Erythroblast (primary cell): ENCODE measurements at regions not wholly inside any gene's neighbourhood (a gene's known extent, or its start where the extent isn't known, plus 50 kb on each side); places are given as distances from the start of the nearest gene placed in this dataset.

Experiments used
- GATA1 ChIP-seq: IDR thresholded peaks from 2 replicates; pipeline ENCODE4 v1.6.1; 2011; ENCODE audit warnings: low read depth, mild to moderate bottlenecking, control low read depth, low read length, moderate library complexity
- POLR2A ChIP-seq: IDR thresholded peaks from 2 replicates; pipeline ENCODE4 v1.6.1; 2011; ENCODE audit warnings: mild to moderate bottlenecking, low read length

DNA sequence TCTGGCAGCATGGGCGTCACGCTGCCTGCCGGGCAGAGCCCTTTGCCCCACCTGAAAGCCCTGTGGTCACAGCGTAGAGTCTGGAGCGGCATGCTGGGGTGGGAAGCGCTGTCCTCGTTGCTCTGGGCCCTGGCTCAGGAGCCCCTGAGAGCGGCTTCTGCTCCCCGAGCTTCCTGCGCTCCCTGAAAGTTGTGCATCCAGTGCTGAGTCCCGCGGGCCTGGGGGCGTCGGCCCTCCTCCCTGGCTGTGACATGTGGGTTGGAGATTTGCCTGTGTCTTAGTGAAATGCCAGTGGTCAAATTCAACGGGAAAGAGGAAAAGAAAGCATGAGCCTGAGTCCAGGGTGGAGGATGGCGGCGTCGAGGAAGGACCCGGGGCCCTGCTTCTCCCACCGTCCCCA, 1208.0 kb downstream of the BRD1 start:
- no peak for TF ChIP-seq POLR2A
- no peak for TF ChIP-seq GATA1
